Keratinocyte (primary cell): ENCODE measurements at regions not wholly inside any gene's neighbourhood (a gene's known extent, or its start where the extent isn't known, plus 50 kb on each side); places are given as distances from the start of the nearest gene placed in this dataset.

Source experiments
- EZH2 ChIP-seq: IDR thresholded peaks from one replicate; pipeline ENCODE4 v1.6.1; 2012; ENCODE audit warnings: inconsistent platforms, mild to moderate bottlenecking, low read length, moderate library complexity
- TF ChIP-seq, protein P1 (sequence below), 3 experiments: IDR thresholded peaks in 1 of 3; conservative IDR thresholded peaks in 1 of 3; optimal IDR thresholded peaks in 1 of 3; 2 replicates in 2 of 3; 3 replicates in 1 of 3; pipeline versions ENCODE3 to v1.5.1; 2011; ENCODE audit warnings: low read length in 3 of 3, mild to moderate bottlenecking in 3 of 3, moderate library complexity in 2 of 3, control low read depth in 1 of 3, inconsistent platforms in 1 of 3; ENCODE audit not compliant: insufficient read depth in 2 of 3; ENCODE audit errors: extremely low read depth in 1 of 3

DNA sequence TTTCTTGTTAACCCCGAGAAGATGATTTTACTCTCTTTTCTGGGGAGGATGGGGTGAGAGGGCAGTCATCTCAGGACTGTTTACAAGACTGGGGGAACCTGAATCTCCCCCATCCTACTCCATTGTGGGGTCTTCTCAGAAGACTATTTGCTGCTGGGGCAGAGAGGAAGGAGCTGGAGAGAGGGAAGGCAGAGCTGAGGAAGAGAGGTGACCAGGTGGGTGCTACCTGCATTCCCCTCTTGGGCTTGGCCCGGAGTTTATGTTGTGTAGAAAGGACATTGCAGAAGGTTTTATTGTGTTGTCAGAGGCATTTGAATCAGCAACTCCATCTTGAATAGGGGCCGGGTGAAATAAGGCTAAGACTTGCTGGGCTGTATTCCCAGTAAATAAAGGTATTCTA lies 247.1 kb upstream of the GALNT17 start:
- TF ChIP-seq, protein P1, sequence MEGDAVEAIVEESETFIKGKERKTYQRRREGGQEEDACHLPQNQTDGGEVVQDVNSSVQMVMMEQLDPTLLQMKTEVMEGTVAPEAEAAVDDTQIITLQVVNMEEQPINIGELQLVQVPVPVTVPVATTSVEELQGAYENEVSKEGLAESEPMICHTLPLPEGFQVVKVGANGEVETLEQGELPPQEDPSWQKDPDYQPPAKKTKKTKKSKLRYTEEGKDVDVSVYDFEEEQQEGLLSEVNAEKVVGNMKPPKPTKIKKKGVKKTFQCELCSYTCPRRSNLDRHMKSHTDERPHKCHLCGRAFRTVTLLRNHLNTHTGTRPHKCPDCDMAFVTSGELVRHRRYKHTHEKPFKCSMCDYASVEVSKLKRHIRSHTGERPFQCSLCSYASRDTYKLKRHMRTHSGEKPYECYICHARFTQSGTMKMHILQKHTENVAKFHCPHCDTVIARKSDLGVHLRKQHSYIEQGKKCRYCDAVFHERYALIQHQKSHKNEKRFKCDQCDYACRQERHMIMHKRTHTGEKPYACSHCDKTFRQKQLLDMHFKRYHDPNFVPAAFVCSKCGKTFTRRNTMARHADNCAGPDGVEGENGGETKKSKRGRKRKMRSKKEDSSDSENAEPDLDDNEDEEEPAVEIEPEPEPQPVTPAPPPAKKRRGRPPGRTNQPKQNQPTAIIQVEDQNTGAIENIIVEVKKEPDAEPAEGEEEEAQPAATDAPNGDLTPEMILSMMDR (optimal IDR thresholded peaks at IDR 0.05 in 1 of 3, IDR thresholded peaks at IDR 0.05 in 1 of 3, conservative IDR thresholded peaks at IDR 0.05 in 1 of 3; ENCODE audit: extremely low read depth in 1 of 3, insufficient read depth in 2 of 3, low read length in 3 of 3), result no peak
- no peak for TF ChIP-seq EZH2
